HG02885 (cell line): ENCODE measurements at regions not wholly inside any gene's neighbourhood (a gene's known extent, or its start where the extent isn't known, plus 50 kb on each side); places are given as distances from the start of the nearest gene placed in this dataset.
"Not testable (repeated sequence)": the region's sequence is repeated elsewhere in the genome, so short reads cannot be mapped to it uniquely, and the experiment has no call there.

Experiments
- ATAC-seq: cut with Tn5 transposase; IDR thresholded peaks from one replicate; pipeline ENCODE4 v1.9.1; 2021; ENCODE audit warnings: mild to moderate bottlenecking; ENCODE audit not compliant: unreplicated experiment, poor library complexity

GRCh38 chr7:138307633-138308032 is 152.4 kb upstream of the TRIM24 start:
- no peak for ATAC-seq

GRCh38 chr7:138308136-138308535 is 151.9 kb upstream of the TRIM24 start:
- no peak for ATAC-seq

- no peak for ATAC-seq
These were observed 150.9 kb upstream of the TRIM24 start for GRCh38 chr7:138309186-138309585.

GRCh38 chr7:138313829-138314178 is 146.3 kb upstream of the TRIM24 start:
- ATAC-seq = no peak

- ATAC-seq = no peak
These were observed 143.5 kb upstream of the TRIM24 start for GRCh38 chr7:138316421-138317043.

GRCh38 chr7:138317044-138317596 is 142.9 kb upstream of the TRIM24 start:
- no peak for ATAC-seq

- no peak for ATAC-seq
These were observed 135.1 kb upstream of the TRIM24 start for GRCh38 chr7:138324941-138325340.

GRCh38 chr7:138325434-138325833 is 134.6 kb upstream of the TRIM24 start:
- ATAC-seq = no peak

GRCh38 chr7:138328215-138328614 is 131.8 kb upstream of the TRIM24 start:
- no peak for ATAC-seq

GRCh38 chr7:138332850-138333249 is 127.2 kb upstream of the TRIM24 start:
- not testable (repeated sequence) for ATAC-seq

GRCh38 chr7:138338361-138338760 is 121.7 kb upstream of the TRIM24 start:
- ATAC-seq = no peak

- not testable (repeated sequence) for ATAC-seq
These were observed 120.8 kb upstream of the TRIM24 start for GRCh38 chr7:138339229-138339628.

GRCh38 chr7:138342990-138343389 is 117.1 kb upstream of the TRIM24 start:
- no peak for ATAC-seq

GRCh38 chr7:138345567-138345966 is 114.5 kb upstream of the TRIM24 start:
- no peak for ATAC-seq

GRCh38 chr7:138346975-138347374 is 113.1 kb upstream of the TRIM24 start:
- no peak for ATAC-seq

- ATAC-seq = no peak
These were observed 110.0 kb upstream of the TRIM24 start for GRCh38 chr7:138349841-138350700.

- ATAC-seq = no peak
These were observed 109.2 kb upstream of the TRIM24 start for GRCh38 chr7:138350701-138351357.

GRCh38 chr7:138352570-138353461 is 107.2 kb upstream of the TRIM24 start:
- ATAC-seq = no peak

GRCh38 chr7:138354066-138354465 is 106.0 kb upstream of the TRIM24 start:
- ATAC-seq = no peak

GRCh38 chr7:138355254-138355653 is 104.8 kb upstream of the TRIM24 start:
- ATAC-seq = no peak
